Adrenal gland (tissue), 5 donors: ENCODE measurements at regions not wholly inside any gene's neighbourhood (a gene's known extent, or its start where the extent isn't known, plus 50 kb on each side); places are given as distances from the start of the nearest gene placed in this dataset.

Source experiments
- POLR2A ChIP-seq, 2 donors: fragments of 450-650 bp; IDR thresholded peaks; one replicate each; pipeline ENCODE4 v1.6.1; 2017; ENCODE audit warnings: antibody characterized with exemption in 2 of 2, mild to moderate bottlenecking in 2 of 2, moderate library complexity in 1 of 2
- TF ChIP-seq, protein P1 (sequence below), 6 experiments: fragments of 450-650 bp in 4 of 6; fragments of 200-600 bp in 2 of 6; sonication (generic) in 1 of 6; IDR thresholded peaks; 1 replicate in 5 of 6; 2 replicates in 1 of 6; pipeline versions ENCODE4 v1.5.1 to v1.8.0; 2016 to 2021; ENCODE audit warnings: antibody characterized with exemption in 6 of 6, mild to moderate bottlenecking in 2 of 6, moderate library complexity in 1 of 6
- donor health status: DM: no; HTN: no; CAD: no.

DNA sequence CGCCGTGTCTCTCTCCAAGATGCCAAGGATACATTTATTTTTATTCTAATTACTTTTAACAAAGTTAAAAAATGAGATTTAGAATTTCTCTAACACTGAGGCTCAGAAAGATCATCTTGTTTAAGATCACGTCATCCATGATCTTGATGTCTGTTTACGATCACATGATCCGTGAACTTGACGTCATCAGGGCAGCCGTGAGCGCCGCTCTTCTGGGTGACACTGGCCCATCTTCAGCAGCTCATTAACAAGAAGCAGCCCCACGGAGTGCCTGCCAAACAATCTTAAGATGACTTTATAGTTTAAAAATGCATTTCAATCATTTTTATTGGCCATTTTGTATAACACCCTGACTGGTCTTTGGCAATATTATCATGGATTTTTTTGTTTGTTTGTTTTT lies 291.1 kb upstream of the PRKCQ start:
- TF ChIP-seq, protein P1, sequence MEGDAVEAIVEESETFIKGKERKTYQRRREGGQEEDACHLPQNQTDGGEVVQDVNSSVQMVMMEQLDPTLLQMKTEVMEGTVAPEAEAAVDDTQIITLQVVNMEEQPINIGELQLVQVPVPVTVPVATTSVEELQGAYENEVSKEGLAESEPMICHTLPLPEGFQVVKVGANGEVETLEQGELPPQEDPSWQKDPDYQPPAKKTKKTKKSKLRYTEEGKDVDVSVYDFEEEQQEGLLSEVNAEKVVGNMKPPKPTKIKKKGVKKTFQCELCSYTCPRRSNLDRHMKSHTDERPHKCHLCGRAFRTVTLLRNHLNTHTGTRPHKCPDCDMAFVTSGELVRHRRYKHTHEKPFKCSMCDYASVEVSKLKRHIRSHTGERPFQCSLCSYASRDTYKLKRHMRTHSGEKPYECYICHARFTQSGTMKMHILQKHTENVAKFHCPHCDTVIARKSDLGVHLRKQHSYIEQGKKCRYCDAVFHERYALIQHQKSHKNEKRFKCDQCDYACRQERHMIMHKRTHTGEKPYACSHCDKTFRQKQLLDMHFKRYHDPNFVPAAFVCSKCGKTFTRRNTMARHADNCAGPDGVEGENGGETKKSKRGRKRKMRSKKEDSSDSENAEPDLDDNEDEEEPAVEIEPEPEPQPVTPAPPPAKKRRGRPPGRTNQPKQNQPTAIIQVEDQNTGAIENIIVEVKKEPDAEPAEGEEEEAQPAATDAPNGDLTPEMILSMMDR (IDR thresholded peaks at IDR 0.05), result no peak
- TF ChIP-seq POLR2A (IDR thresholded peaks at IDR 0.05), result no peak
